Skeletal muscle tissue (tissue), 3 donors: ENCODE measurements at regions not wholly inside any gene's neighbourhood (a gene's known extent, or its start where the extent isn't known, plus 50 kb on each side); places are given as distances from the start of the nearest gene placed in this dataset.

ENCODE experiments used
- H3K27ac ChIP-seq: one replicate; pipeline ENCODE4 v1.7.0; 2013; ENCODE audit warnings: mild to moderate bottlenecking, low read depth, low read length, inconsistent platforms
- H3K27me3 ChIP-seq, 3 donors: one replicate each; pipeline ENCODE4 v1.7.0; 2013; ENCODE audit warnings: low read length in 3 of 3; ENCODE audit not compliant: control insufficient read depth in 3 of 3, insufficient read depth in 3 of 3
- H3K36me3 ChIP-seq, 3 donors: one replicate each; pipeline ENCODE4 v1.7.0; 2013; ENCODE audit warnings: low read length in 3 of 3; ENCODE audit not compliant: control insufficient read depth in 3 of 3, insufficient read depth in 3 of 3
- H3K4me1 ChIP-seq, 3 donors: one replicate each; pipeline ENCODE4 v1.7.0; 2013; ENCODE audit warnings: low read length in 3 of 3, mild to moderate bottlenecking in 3 of 3; ENCODE audit not compliant: control insufficient read depth in 3 of 3, insufficient read depth in 3 of 3
- H3K4me3 ChIP-seq, 3 donors: one replicate each; pipeline ENCODE4 v1.7.0; 2013; ENCODE audit warnings: low read length in 3 of 3
- H3K9ac ChIP-seq, 3 donors: one replicate each; pipeline ENCODE4 v1.7.0; 2013; ENCODE audit warnings: low read length in 3 of 3, mild to moderate bottlenecking in 3 of 3, moderate library complexity in 2 of 3, low read depth in 1 of 3
- H3K9me3 ChIP-seq, 3 donors: one replicate each; pipeline ENCODE4 v1.7.0; 2013; ENCODE audit warnings: low read length in 3 of 3; ENCODE audit not compliant: control insufficient read depth in 3 of 3
- donor health status: Osteomylitis.

DNA sequence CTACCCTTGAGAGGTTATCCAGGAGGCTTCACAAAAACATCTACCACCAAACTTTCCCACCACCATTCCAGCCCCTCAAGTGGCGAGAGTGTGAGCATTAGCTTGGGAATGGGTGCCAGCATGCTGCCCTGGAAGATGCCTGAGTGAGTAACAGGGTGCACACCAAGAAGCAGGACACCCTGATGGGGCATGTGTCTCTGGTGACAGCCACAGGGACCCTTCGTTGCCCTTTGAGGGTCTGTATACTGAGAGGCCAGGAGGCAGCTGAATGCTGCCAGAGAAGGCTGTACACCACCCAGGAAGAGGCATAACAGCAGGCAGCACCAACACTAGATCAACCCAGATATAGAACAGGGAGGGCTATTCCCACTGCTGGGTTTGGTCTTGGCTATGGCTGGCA lies 233.6 kb upstream of the THSD7B start:
- no peak overlapping the region for H3K4me3 ChIP-seq
- no peaks in the 10 kb centered on the region for H3K27me3 ChIP-seq
- no peaks in the 10 kb centered on the region for H3K36me3 ChIP-seq
- no peak overlapping the region for H3K9ac ChIP-seq
- no peak overlapping the region for H3K27ac ChIP-seq
- no peaks in the 10 kb centered on the region for H3K4me1 ChIP-seq
- H3K9me3 ChIP-seq = no peaks in the 10 kb centered on the region

GRCh38 chr2:136530146-136530545 lies 235.2 kb upstream of the THSD7B start:
- Histone ChIP-seq H3K4me3 (no peak overlapping the region), H3K9ac (no peak overlapping the region), H3K9me3 (no peaks in the 10 kb centered on the region), H3K36me3 (no peaks in the 10 kb centered on the region), H3K4me1 (no peaks in the 10 kb centered on the region), H3K27me3 (no peaks in the 10 kb centered on the region), H3K27ac (no peak overlapping the region)

GRCh38 chr2:136527560-136527959 lies 237.8 kb upstream of the THSD7B start:
- no peaks in the 10 kb centered on the region for H3K36me3 ChIP-seq
- H3K9ac ChIP-seq = no peak overlapping the region
- H3K9me3 ChIP-seq = no peaks in the 10 kb centered on the region
- H3K27ac ChIP-seq = no peak overlapping the region
- no peaks in the 10 kb centered on the region for H3K4me1 ChIP-seq
- H3K4me3 ChIP-seq = no peak overlapping the region
- H3K27me3 ChIP-seq = no peaks in the 10 kb centered on the region

GRCh38 chr2:136522724-136523123 lies 242.6 kb upstream of the THSD7B start:
- H3K9ac ChIP-seq = no peak overlapping the region
- H3K27ac ChIP-seq = no peak overlapping the region
- H3K4me3 ChIP-seq = no peak overlapping the region
- no peaks in the 10 kb centered on the region for H3K9me3 ChIP-seq
- H3K4me1 ChIP-seq = no peaks in the 10 kb centered on the region
- H3K27me3 ChIP-seq = no peaks in the 10 kb centered on the region
- no peaks in the 10 kb centered on the region for H3K36me3 ChIP-seq

- no peaks in the 10 kb centered on the region for H3K36me3 ChIP-seq
- H3K9me3 ChIP-seq = no peaks in the 10 kb centered on the region
- no peak overlapping the region for H3K9ac ChIP-seq
- H3K4me1 ChIP-seq = no peaks in the 10 kb centered on the region
- H3K27me3 ChIP-seq = no peaks in the 10 kb centered on the region
- no peak overlapping the region for H3K27ac ChIP-seq
- no peak overlapping the region for H3K4me3 ChIP-seq
Observed at GRCh38 chr2:136517716-136518115, 247.6 kb upstream of the THSD7B start.

- no peaks in the 10 kb centered on the region for H3K4me1 ChIP-seq
- H3K27me3 ChIP-seq = no peaks in the 10 kb centered on the region
- no peak overlapping the region for H3K27ac ChIP-seq
- no peak overlapping the region for H3K4me3 ChIP-seq
- no peaks in the 10 kb centered on the region for H3K36me3 ChIP-seq
- H3K9me3 ChIP-seq = no peaks in the 10 kb centered on the region
- no peak overlapping the region for H3K9ac ChIP-seq
Observed at GRCh38 chr2:136510244-136510643, 255.1 kb upstream of the THSD7B start.

GRCh38 chr2:136505462-136505861 lies 259.9 kb upstream of the THSD7B start:
- no peak overlapping the region for H3K4me3 ChIP-seq
- no peak overlapping the region for H3K9ac ChIP-seq
- H3K4me1 ChIP-seq = no peaks in the 10 kb centered on the region
- H3K9me3 ChIP-seq = no peaks in the 10 kb centered on the region
- H3K36me3 ChIP-seq = no peaks in the 10 kb centered on the region
- no peak overlapping the region for H3K27ac ChIP-seq
- H3K27me3 ChIP-seq = no peaks in the 10 kb centered on the region

- Histone ChIP-seq H3K36me3 (no peaks in the 10 kb centered on the region), H3K27me3 (no peaks in the 10 kb centered on the region), H3K9ac (no peak overlapping the region), H3K4me1 (no peaks in the 10 kb centered on the region), H3K9me3 (no peaks in the 10 kb centered on the region), H3K27ac (no peak overlapping the region), H3K4me3 (no peak overlapping the region)
Observed at GRCh38 chr2:136502660-136503059, 262.7 kb upstream of the THSD7B start.

GRCh38 chr2:136497709-136498108 lies 267.6 kb upstream of the THSD7B start:
- Histone ChIP-seq H3K27ac (no peak overlapping the region), H3K9ac (no peak overlapping the region), H3K4me1 (no peaks in the 10 kb centered on the region), H3K27me3 (no peaks in the 10 kb centered on the region), H3K4me3 (no peak overlapping the region), H3K36me3 (no peaks in the 10 kb centered on the region), H3K9me3 (no peaks in the 10 kb centered on the region)

DNA sequence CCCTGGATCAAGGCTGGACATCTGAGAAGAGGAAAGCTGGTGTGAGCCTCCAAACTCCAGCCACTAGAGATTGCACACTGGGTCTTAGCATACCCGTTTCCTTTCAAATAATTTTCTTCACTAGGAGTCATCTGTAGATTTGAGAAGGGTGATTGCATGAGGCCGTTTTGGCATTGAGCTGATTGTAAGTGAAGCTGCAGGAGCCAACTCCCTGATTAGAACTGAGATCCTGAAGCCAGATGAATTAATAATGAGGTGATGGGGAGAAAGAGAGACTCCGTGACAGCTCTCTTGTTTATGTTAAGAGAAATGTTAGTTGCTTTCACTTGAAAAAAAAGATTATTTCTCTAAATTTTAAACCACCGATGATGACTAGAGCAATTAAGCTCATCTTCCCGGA lies 268.4 kb upstream of the THSD7B start:
- Histone ChIP-seq H3K9ac (no peak overlapping the region), H3K4me3 (no peak overlapping the region), H3K9me3 (peaks cover 0 to 1% (median 0%) of the 10 kb centered on the region in 3 donors), H3K27ac (no peak overlapping the region), H3K4me1 (no peaks in the 10 kb centered on the region), H3K36me3 (no peaks in the 10 kb centered on the region), H3K27me3 (no peaks in the 10 kb centered on the region)

- Histone ChIP-seq H3K9ac (no peak overlapping the region), H3K27ac (no peak overlapping the region), H3K4me3 (no peak overlapping the region), H3K9me3 (peaks cover 0 to 3% (median 0%) of the 10 kb centered on the region in 3 donors), H3K4me1 (no peaks in the 10 kb centered on the region), H3K27me3 (no peaks in the 10 kb centered on the region), H3K36me3 (no peaks in the 10 kb centered on the region)
Observed at GRCh38 chr2:136495636-136496035, 269.7 kb upstream of the THSD7B start.
